Epithelial cell of proximal tubule (primary cell): ENCODE measurements at regions not wholly inside any gene's neighbourhood (a gene's known extent, or its start where the extent isn't known, plus 50 kb on each side); places are given as distances from the start of the nearest gene placed in this dataset.

Source experiments
- DNase-seq: peaks from one replicate; pipeline ENCODE4 v3.0.0-alpha.2; 2011; ENCODE audit warnings: low read depth
- H3K4me3 ChIP-seq: 2 replicates; pipeline ENCODE4 v1.5.1; 2011; ENCODE audit warnings: low read depth, mild to moderate bottlenecking, low read length
- TF ChIP-seq, protein P1 (sequence below): conservative IDR thresholded peaks from 2 replicates; pipeline ENCODE4 v1.5.1; 2012; ENCODE audit warnings: low read depth, mild to moderate bottlenecking, low read length

DNA sequence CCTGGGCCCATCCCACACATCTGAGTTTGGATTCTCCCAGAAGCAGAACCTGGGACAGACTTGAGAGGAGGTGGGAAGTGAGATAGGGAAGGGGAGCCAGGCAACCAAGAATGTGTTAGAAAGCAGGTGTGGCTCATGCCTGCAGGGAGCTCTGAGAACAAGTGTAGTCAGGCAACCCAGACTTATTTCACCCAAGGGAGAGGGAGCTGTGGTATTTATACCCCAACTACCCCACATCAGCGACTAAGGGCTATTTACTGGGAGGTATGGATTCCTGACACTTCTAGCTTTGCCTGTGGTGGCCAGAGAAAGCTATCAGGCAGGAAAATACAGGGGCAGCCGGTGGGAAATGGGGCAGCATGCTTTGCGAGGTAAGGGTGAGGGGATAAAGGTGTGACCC is 125.8 kb upstream of the MSX1 start:
- no peak for DNase-seq

DNA sequence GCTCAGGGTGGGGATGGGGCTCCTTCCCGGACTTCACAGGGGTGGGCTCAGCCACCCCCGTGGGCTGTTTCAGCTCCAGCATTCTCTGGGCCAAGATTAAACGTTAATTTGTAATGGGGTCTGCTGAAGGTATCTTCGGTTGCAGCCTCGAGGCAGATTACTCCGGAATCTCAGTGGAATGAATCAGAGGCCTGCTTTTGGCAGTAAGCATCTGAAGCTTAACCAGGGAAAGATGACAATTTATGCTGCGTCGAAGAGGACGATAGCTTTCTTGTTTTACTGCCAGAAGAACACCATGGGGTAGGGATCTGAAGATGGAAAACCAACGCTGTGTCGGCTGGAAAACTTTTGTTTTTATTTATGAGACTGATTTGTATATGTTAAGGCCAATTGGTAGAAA is 129.2 kb upstream of the MSX1 start:
- no peak overlapping the region for H3K4me3 ChIP-seq
- TF ChIP-seq, protein P1, sequence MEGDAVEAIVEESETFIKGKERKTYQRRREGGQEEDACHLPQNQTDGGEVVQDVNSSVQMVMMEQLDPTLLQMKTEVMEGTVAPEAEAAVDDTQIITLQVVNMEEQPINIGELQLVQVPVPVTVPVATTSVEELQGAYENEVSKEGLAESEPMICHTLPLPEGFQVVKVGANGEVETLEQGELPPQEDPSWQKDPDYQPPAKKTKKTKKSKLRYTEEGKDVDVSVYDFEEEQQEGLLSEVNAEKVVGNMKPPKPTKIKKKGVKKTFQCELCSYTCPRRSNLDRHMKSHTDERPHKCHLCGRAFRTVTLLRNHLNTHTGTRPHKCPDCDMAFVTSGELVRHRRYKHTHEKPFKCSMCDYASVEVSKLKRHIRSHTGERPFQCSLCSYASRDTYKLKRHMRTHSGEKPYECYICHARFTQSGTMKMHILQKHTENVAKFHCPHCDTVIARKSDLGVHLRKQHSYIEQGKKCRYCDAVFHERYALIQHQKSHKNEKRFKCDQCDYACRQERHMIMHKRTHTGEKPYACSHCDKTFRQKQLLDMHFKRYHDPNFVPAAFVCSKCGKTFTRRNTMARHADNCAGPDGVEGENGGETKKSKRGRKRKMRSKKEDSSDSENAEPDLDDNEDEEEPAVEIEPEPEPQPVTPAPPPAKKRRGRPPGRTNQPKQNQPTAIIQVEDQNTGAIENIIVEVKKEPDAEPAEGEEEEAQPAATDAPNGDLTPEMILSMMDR, result no peak
- DNase-seq, result no peak

More for the DNA sequence above, 125.8 kb upstream of the MSX1 start:
- TF ChIP-seq, protein P1, result no peak
- H3K4me3 ChIP-seq, result no peak overlapping the region

DNA sequence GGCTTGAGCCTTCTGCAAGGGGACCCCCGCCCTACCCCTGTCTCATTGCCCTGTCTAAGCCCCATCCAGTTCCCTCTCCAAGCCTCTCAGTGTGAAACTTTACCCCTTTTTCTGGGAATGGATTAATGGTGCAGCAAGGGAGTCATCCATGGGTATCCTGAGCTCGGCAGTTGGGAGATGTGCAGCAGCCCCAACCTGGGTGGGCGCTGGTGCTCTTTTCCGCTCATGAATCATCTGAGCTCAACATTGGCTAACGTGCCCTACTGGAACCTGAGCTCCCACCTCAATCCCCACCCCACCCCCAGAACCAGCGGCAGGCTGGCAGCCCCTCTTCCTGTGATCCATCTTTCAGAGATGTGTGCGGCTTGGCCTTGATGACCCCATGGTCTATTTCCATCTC is 130.3 kb upstream of the MSX1 start:
- TF ChIP-seq, protein P1, result no peak
- no peak for DNase-seq
- H3K4me3 ChIP-seq, result no peak overlapping the region

DNA sequence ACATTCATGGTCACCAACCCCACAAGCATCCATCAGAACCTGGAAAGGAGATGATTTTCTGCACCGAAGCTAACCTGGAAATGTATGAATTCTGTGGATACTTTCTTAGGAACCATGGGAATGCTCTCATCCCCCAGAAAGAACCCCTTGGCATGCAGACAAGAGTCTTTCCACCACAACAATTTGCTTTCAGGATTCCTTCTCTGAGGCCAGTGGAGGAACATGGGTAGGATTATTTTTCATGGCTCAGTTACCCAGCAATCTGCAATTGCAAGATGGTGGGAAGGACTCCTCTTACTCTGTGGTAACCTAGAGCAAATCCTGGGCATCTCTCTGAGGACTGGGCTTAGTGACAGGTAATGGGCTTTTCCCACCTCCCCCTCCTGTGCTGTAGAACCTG is 131.9 kb upstream of the MSX1 start:
- DNase-seq, result no peak
- TF ChIP-seq, protein P1, result no peak
- H3K4me3 ChIP-seq, result no peak overlapping the region

DNA sequence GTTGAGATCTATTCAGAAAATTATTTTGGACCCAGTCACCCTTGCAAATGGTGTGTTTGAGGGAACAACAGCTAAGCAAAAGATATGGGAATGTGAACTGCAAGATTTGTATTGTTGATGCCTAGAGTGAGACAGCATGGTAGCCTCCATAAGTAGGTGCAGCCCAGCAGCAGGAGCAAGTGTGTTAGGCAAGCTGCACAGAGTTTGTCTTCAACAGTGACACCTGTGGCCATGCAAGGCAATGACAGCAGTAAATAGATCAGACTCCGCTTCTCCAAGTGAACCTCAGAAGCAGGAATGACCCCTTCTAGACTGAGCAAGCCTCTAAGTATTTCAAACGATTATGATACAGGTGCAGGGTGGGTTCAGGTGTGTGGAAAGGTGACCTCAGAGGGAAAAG is 133.4 kb upstream of the MSX1 start:
- no peak overlapping the region for H3K4me3 ChIP-seq
- TF ChIP-seq, protein P1, result peak; percentile 49
- no peak for DNase-seq

DNA sequence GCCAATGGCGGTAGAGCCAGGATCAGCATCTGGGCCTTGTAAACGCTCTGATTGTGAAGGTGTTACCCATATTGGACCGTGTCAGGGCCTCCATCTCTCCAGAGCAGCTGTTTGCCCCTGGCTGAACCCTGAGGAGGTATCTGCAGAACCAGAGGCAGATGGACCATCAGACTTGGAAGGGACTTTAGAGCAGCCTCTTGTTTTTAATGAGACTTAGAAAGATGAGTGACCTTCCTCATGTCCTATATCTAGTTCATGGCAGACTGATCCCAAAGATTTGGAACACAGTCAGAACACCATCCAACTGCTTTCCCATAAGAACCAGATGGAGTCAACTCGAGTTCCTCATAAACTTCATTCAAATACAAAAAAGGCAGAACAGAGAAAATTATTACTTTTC is 135.1 kb upstream of the MSX1 start:
- DNase-seq, result no peak
- H3K4me3 ChIP-seq, result no peak overlapping the region
- TF ChIP-seq, protein P1, result no peak

DNA sequence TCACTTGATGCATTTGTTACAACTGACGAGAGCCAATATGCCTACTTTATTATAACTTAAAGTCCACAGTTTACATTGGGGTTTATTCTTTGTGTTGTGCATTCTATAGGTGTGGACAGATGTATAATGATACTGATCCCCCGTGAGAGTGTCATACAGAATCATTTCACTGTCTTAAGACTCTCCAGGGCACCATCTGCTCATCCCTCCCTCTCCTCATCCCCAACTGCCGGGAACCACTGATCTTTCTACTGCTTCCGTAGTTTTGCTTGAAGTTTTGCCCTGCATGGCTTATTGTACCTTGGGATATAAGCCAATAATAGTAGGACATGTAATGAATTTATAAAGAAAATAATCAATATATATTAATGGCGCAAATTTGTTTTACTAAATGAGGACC is 137.8 kb upstream of the MSX1 start:
- TF ChIP-seq, protein P1, result no peak
- no peak overlapping the region for H3K4me3 ChIP-seq
- DNase-seq, result no peak
